ENCODE measurements at regions not wholly inside any gene's neighbourhood (a gene's known extent, or its start where the extent isn't known, plus 50 kb on each side); places are given as distances from the start of the nearest gene placed in this dataset.

GRCh38 chr7:49718760-49719159 is 54.7 kb upstream of the VWC2 start:
- H2AFZ ChIP-seq (ENCODE audit: low read length): no peak overlapping the region
- H3K9me3 ChIP-seq (ENCODE audit: insufficient read depth, low read depth, low read length): no peaks in the 10 kb centered on the region
- no peaks in the 10 kb centered on the region for H3K9me2 ChIP-seq (replicated peaks; ENCODE audit: low read depth, low read length)
- no peaks in the 10 kb centered on the region for H3K27me3 ChIP-seq (ENCODE audit: insufficient read depth, low read length, poor library complexity, severe bottlenecking)
- no peaks in the 10 kb centered on the region for H3K4me1 ChIP-seq (ENCODE audit: insufficient read depth, low read length, poor library complexity, severe bottlenecking)
- no peaks in the 10 kb centered on the region for H3F3A ChIP-seq (ENCODE audit: low read depth)
- no peaks in the 10 kb centered on the region for H3K79me2 ChIP-seq (ENCODE audit: insufficient read depth, low read length)
- no peak overlapping the region for H3K4me3 ChIP-seq (ENCODE audit: low read length, poor library complexity, severe bottlenecking)
- TF ChIP-seq CTCF (conservative IDR thresholded peaks at IDR 0.05; ENCODE audit: low read length) (no peak), EZH2phosphoT487 (IDR thresholded peaks at IDR 0.05; ENCODE audit: borderline replicate concordance) (no peak)
- H4K20me1 ChIP-seq (ENCODE audit: insufficient read depth, low read length, poor library complexity, severe bottlenecking): no peaks in the 10 kb centered on the region
- H3K9ac ChIP-seq (ENCODE audit: low read depth, low read length, poor library complexity, severe bottlenecking): no peak overlapping the region
- no peak overlapping the region for H3K4me2 ChIP-seq (ENCODE audit: low read depth, low read length, poor library complexity, severe bottlenecking)
- H3K36me3 ChIP-seq (ENCODE audit: insufficient read depth, low read length): no peaks in the 10 kb centered on the region

- Histone ChIP-seq H3K4me3 (ENCODE audit: low read length, poor library complexity, severe bottlenecking) (no peak overlapping the region), H3K4me2 (ENCODE audit: low read depth, low read length, poor library complexity, severe bottlenecking) (no peak overlapping the region), H3K27me3 (ENCODE audit: insufficient read depth, low read length, poor library complexity, severe bottlenecking) (no peaks in the 10 kb centered on the region), H3K9ac (ENCODE audit: low read depth, low read length, poor library complexity, severe bottlenecking) (no peak overlapping the region), H3K9me3 (ENCODE audit: insufficient read depth, low read depth, low read length) (no peaks in the 10 kb centered on the region), H3F3A (ENCODE audit: low read depth) (no peaks in the 10 kb centered on the region), H3K36me3 (ENCODE audit: insufficient read depth, low read length) (no peaks in the 10 kb centered on the region), H3K4me1 (ENCODE audit: insufficient read depth, low read length, poor library complexity, severe bottlenecking) (no peaks in the 10 kb centered on the region), H3K79me2 (ENCODE audit: insufficient read depth, low read length) (no peaks in the 10 kb centered on the region), H2AFZ (ENCODE audit: low read length) (no peak overlapping the region), H3K9me2 (replicated peaks; ENCODE audit: low read depth, low read length) (no peaks in the 10 kb centered on the region), H4K20me1 (ENCODE audit: insufficient read depth, low read length, poor library complexity, severe bottlenecking) (no peaks in the 10 kb centered on the region)
- no peak for TF ChIP-seq EZH2phosphoT487 (IDR thresholded peaks at IDR 0.05; ENCODE audit: borderline replicate concordance)
- no peak for TF ChIP-seq CTCF (conservative IDR thresholded peaks at IDR 0.05; ENCODE audit: low read length)
Observed at GRCh38 chr7:49721441-49721840, 52.0 kb upstream of the VWC2 start.

Data from Loucy (cell line).